ENCODE measurements at regions not wholly inside any gene's neighbourhood (a gene's known extent, or its start where the extent isn't known, plus 50 kb on each side); places are given as distances from the start of the nearest gene placed in this dataset.
A peak's percentile ranks its signal among the peaks of the same experiment; 100 is the strongest.

DNA sequence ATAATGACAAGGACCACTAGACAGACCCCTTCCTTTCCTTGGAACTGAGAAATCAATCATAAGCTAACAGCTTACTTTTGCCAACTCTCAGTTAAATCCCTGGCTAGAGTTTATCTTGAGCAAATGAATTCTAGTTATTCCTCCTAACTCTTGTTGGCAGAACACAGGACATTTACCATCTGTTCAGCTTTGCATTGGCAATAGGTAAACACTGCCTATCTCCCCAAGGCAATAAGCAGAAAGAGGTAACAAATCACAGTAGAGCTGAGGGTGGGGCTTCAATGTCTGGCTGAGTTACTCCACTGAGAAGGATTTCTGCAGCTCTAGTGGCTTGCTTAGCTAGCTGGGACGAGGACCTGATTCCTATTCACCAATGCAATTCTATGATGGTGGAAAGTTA lies 503.3 kb upstream of the GRIA1 start:
- no peaks in the 10 kb centered on the region for H3K27me3 Mint-ChIP-seq (ENCODE audit: low read depth)
- H3K27ac Mint-ChIP-seq: no peak overlapping the region
- H3K36me3 Mint-ChIP-seq (ENCODE audit: low read depth): no peaks in the 10 kb centered on the region
- TF ChIP-seq, protein P1, sequence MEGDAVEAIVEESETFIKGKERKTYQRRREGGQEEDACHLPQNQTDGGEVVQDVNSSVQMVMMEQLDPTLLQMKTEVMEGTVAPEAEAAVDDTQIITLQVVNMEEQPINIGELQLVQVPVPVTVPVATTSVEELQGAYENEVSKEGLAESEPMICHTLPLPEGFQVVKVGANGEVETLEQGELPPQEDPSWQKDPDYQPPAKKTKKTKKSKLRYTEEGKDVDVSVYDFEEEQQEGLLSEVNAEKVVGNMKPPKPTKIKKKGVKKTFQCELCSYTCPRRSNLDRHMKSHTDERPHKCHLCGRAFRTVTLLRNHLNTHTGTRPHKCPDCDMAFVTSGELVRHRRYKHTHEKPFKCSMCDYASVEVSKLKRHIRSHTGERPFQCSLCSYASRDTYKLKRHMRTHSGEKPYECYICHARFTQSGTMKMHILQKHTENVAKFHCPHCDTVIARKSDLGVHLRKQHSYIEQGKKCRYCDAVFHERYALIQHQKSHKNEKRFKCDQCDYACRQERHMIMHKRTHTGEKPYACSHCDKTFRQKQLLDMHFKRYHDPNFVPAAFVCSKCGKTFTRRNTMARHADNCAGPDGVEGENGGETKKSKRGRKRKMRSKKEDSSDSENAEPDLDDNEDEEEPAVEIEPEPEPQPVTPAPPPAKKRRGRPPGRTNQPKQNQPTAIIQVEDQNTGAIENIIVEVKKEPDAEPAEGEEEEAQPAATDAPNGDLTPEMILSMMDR (IDR thresholded peaks at IDR 0.05; ENCODE audit: unreplicated experiment in 3 of 3): no peak
- no peaks in the 10 kb centered on the region for H3K4me1 Mint-ChIP-seq
- H3K4me3 Mint-ChIP-seq: no peak overlapping the region
- peaks cover 2% of the 10 kb centered on the region for H3K9me3 Mint-ChIP-seq

DNA sequence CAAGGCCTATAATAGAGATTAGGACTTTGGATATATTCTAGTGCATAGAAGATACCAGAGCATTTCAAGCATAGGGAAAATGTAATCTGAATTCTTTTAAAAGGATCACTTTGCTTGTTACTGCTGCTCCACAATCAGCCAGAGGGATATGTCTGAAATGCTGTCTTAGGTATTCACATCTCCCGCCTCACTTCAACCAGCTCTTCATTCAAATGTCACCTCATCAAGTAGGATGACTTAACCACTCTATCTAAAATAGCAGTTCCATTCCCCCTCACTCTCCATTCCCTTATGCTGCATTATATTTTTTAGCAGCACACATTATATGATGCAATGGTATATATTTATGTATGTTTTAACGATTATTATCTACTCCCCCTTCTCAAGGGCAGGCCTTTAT lies 500.3 kb upstream of the GRIA1 start:
- Mint-ChIP-seq H3K4me3 (no peak overlapping the region), H3K4me1 (no peaks in the 10 kb centered on the region), H3K9me3 (no peaks in the 10 kb centered on the region), H3K27ac (no peak overlapping the region), H3K27me3 (ENCODE audit: low read depth) (no peaks in the 10 kb centered on the region), H3K36me3 (ENCODE audit: low read depth) (no peaks in the 10 kb centered on the region)
- TF ChIP-seq, protein P1 (IDR thresholded peaks at IDR 0.05; ENCODE audit: unreplicated experiment in 3 of 3): no peak

DNA sequence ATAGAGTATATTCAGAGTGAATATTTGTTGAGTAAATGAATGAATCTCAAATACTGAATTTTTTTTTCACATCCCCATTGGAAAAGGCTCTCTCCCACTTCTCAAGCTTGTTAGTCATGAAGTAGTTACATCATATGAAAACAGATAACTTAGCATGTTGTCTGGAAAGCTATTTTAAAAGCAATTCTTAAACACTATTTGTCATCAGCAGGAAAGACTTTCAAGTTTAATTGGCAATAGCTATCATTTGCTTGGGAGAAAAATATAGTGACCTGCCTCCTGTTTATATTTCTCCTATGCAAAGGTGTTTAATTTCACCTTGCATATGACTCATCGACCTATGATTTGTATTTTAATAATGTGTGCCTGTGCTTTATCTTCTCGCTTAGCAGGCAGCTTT lies 499.8 kb upstream of the GRIA1 start:
- TF ChIP-seq, protein P1 (IDR thresholded peaks at IDR 0.05; ENCODE audit: unreplicated experiment in 3 of 3): no peak
- no peaks in the 10 kb centered on the region for H3K4me1 Mint-ChIP-seq
- H3K9me3 Mint-ChIP-seq: no peaks in the 10 kb centered on the region
- no peak overlapping the region for H3K4me3 Mint-ChIP-seq
- no peaks in the 10 kb centered on the region for H3K36me3 Mint-ChIP-seq (ENCODE audit: low read depth)
- no peak overlapping the region for H3K27ac Mint-ChIP-seq
- no peaks in the 10 kb centered on the region for H3K27me3 Mint-ChIP-seq (ENCODE audit: low read depth)

DNA sequence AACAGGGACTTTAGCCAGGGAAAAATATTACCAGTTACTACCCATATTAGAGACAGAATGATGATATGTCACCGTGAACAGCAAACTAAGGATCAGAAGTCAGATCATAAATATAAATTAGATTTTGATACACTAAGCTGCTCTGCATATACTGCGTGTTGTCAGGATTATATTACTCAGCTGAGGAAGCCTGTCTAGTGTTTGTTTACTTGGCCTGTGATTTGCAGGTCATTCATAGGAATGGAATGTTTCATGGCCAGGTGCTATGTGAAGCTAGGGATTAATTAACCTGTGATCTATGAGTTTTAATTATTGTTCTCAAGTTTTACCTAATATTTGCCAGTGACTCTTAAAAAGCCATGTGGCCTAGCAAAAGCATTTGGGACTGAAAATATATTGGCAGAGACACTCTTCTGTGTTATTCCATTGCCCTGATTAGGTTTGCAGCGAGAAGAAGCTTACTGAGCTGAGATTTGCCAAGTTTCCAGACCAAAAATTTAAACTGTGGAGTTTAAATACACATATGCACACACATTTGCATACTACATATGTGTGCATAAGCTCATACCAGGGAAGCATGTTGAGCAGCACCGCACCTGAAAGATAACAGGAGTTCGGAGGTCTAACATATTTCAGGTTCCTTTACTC lies 496.3 kb upstream of the GRIA1 start:
- H3K27ac Mint-ChIP-seq: peak overlapping the region in 1 of 3 experiments; percentile 34
- no peaks in the 10 kb centered on the region for H3K9me3 Mint-ChIP-seq
- H3K36me3 Mint-ChIP-seq (ENCODE audit: low read depth): no peaks in the 10 kb centered on the region
- no peak overlapping the region for H3K4me3 Mint-ChIP-seq
- no peaks in the 10 kb centered on the region for H3K27me3 Mint-ChIP-seq (ENCODE audit: low read depth)
- TF ChIP-seq, protein P1 (IDR thresholded peaks at IDR 0.05; ENCODE audit: unreplicated experiment in 3 of 3): no peak
- no peaks in the 10 kb centered on the region for H3K4me1 Mint-ChIP-seq

DNA sequence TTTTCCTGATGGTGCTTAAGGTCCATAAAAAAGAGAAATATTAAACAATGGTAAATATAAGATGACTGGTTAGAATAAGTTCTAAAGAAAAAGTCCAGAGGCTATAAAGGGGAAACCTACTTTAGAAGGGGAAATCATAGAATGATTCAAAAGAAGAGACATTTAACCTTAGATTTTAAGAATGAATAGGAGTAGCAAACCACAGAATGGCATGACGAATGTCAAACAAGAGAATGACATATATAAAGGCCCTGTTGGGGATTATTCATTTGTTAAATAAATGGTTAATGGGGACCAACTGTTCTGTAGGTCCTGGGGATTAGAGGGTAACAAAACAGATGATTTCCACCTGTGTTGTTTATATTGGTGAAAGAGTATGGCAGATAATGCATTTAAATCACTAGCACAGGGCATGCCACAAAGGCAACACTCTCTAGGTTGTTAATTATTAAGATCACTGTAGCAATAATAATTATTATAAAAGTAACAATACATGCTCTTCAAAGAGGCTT lies 495.2 kb upstream of the GRIA1 start:
- Mint-ChIP-seq H3K36me3 (ENCODE audit: low read depth) (no peaks in the 10 kb centered on the region), H3K9me3 (no peaks in the 10 kb centered on the region), H3K4me1 (no peaks in the 10 kb centered on the region), H3K27ac (no peak overlapping the region), H3K4me3 (no peak overlapping the region), H3K27me3 (ENCODE audit: low read depth) (no peaks in the 10 kb centered on the region)
- TF ChIP-seq, protein P1 (IDR thresholded peaks at IDR 0.05; ENCODE audit: unreplicated experiment in 3 of 3): no peak

DNA sequence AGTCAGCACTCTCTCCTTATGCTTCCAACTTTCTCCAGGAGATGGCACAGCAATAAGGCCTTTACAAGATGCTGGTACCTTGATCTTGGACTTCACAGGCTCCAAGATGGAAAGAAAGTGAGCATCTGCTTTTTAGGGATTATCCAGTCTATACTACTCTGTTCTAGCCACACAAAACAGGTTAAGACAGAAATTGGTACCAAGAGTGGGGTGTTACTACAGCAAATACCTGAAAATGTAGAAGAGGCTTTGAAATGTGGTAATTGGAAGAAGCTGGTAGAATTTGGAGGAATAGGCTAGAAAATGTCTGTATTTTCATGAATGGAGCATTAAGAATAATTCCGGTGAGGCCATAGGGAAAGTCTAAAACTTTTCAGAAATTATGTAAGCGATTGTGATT lies 484.8 kb upstream of the GRIA1 start:
- TF ChIP-seq, protein P1 (IDR thresholded peaks at IDR 0.05; ENCODE audit: unreplicated experiment in 3 of 3): no peak
- Mint-ChIP-seq H3K27me3 (ENCODE audit: low read depth) (no peaks in the 10 kb centered on the region), H3K4me3 (no peak overlapping the region), H3K27ac (no peak overlapping the region), H3K4me1 (no peaks in the 10 kb centered on the region), H3K9me3 (peaks cover 11% of the 10 kb centered on the region), H3K36me3 (ENCODE audit: low read depth) (no peaks in the 10 kb centered on the region)

All from nephron (organoid).